Keratinocyte (primary cell): ENCODE measurements at regions not wholly inside any gene's neighbourhood (a gene's known extent, or its start where the extent isn't known, plus 50 kb on each side); places are given as distances from the start of the nearest gene placed in this dataset.

Experiments used
- DNase-seq: peaks from one replicate; pipeline ENCODE4 v3.0.0-alpha.2; 2011; ENCODE audit warnings: low read depth, missing footprints, low spot score
- FAIRE-seq: peaks from 2 replicates; lab custom pipeline; 2011; peaks lifted over from hg19 to GRCh38; lab: Jason Lieb, UNC
- H2AFZ ChIP-seq: 2 replicates; pipeline ENCODE4 v1.6.0; 2012; ENCODE audit warnings: low read length, control low read depth, inconsistent platforms; ENCODE audit not compliant: control insufficient read depth
- H3K27ac ChIP-seq: 2 replicates; pipeline ENCODE4 v1.5.1; 2011; ENCODE audit warnings: low read length; ENCODE audit not compliant: control insufficient read depth, insufficient read depth
- H3K27me3 ChIP-seq: 3 replicates; pipeline ENCODE4 v1.6.0; 2011; ENCODE audit warnings: low read length; ENCODE audit not compliant: control insufficient read depth, insufficient read depth; ENCODE audit errors: extremely low read depth
- H3K36me3 ChIP-seq, 2 experiments: 2 replicates in 1 of 2; 3 replicates in 1 of 2; pipeline ENCODE4 v1.5.1; 2011; ENCODE audit warnings: low read length in 2 of 2, mild to moderate bottlenecking in 1 of 2; ENCODE audit not compliant: control insufficient read depth in 2 of 2, insufficient read depth in 2 of 2; ENCODE audit errors: extremely low read depth in 1 of 2
- H3K4me1 ChIP-seq: 3 replicates; pipeline ENCODE4 v1.5.1; 2011; ENCODE audit warnings: low read length; ENCODE audit not compliant: control insufficient read depth, insufficient read depth; ENCODE audit errors: extremely low read depth
- H3K4me2 ChIP-seq: 3 replicates; pipeline ENCODE4 v1.6.0; 2011; ENCODE audit warnings: low read depth, low read length; ENCODE audit not compliant: control insufficient read depth, insufficient read depth; ENCODE audit errors: extremely low read depth
- H3K4me3 ChIP-seq, 3 experiments: fragments of 200-600 bp in 1 of 3; sonication (generic) in 1 of 3; 2 replicates in 2 of 3; 3 replicates in 1 of 3; pipeline ENCODE4 v1.5.1; 2011 to 2016; ENCODE audit warnings: low read length in 3 of 3, mild to moderate bottlenecking in 3 of 3, control low read depth in 2 of 3, inconsistent platforms in 1 of 3, low read depth in 1 of 3, mixed read lengths in 1 of 3, mixed run types in 1 of 3, moderate library complexity in 1 of 3; ENCODE audit not compliant: control insufficient read depth in 2 of 3, insufficient read depth in 2 of 3; ENCODE audit errors: extremely low read depth in 1 of 3
- H3K79me2 ChIP-seq: 2 replicates; pipeline ENCODE4 v1.6.0; 2012; ENCODE audit warnings: low read length; ENCODE audit not compliant: control insufficient read depth, insufficient read depth
- H3K9ac ChIP-seq: 3 replicates; pipeline ENCODE4 v1.6.0; 2011; ENCODE audit warnings: low read length; ENCODE audit not compliant: control insufficient read depth, insufficient read depth; ENCODE audit errors: extremely low read depth
- H3K9me1 ChIP-seq: 3 replicates; pipeline ENCODE4 v1.6.0; 2011; ENCODE audit warnings: low read length; ENCODE audit not compliant: control insufficient read depth, insufficient read depth; ENCODE audit errors: extremely low read depth
- H3K9me3 ChIP-seq: 2 replicates; pipeline ENCODE4 v1.5.1; 2012; ENCODE audit warnings: low read depth, low read length; ENCODE audit not compliant: control insufficient read depth
- H4K20me1 ChIP-seq: 3 replicates; pipeline ENCODE4 v1.6.0; 2011; ENCODE audit warnings: low read length; ENCODE audit not compliant: control insufficient read depth, insufficient read depth; ENCODE audit errors: extremely low read depth
- EZH2 ChIP-seq: IDR thresholded peaks from one replicate; pipeline ENCODE4 v1.6.1; 2012; ENCODE audit warnings: inconsistent platforms, mild to moderate bottlenecking, low read length, moderate library complexity
- dilution Hi-C: fragments of 300-500 bp; cut with MboI; formaldehyde crosslinking; loops from one replicate; pipeline ENCODE4 v1.7.0; 2020; ENCODE audit warnings: low sequenced_read_pairs; ENCODE audit not compliant: extremely low pct_ligation_motif_present
- TF ChIP-seq, protein P1 (sequence below), 3 experiments: IDR thresholded peaks in 1 of 3; conservative IDR thresholded peaks in 1 of 3; optimal IDR thresholded peaks in 1 of 3; 2 replicates in 2 of 3; 3 replicates in 1 of 3; pipeline versions ENCODE3 to v1.5.1; 2011; ENCODE audit warnings: low read length in 3 of 3, mild to moderate bottlenecking in 3 of 3, moderate library complexity in 2 of 3, control low read depth in 1 of 3, inconsistent platforms in 1 of 3; ENCODE audit not compliant: insufficient read depth in 2 of 3; ENCODE audit errors: extremely low read depth in 1 of 3

DNA sequence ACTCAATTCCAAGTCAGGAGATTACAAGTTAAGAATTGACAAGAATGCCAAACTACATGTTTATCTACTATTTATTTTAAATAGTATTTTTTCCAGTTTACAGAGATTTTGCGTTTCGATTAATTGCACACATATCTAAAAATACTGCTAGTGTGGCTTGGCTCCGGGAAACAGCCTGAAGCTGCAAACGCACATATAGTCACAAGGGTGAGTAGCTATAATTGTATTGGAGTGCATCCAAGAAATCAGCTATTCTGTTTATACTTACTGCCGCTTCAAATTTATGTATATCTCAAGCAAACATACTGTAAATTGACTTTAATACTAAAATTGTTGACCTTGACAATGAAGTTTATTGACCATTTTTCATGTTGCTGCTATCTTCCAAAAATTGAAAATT is 77.0 kb upstream of the PLSCR5 start:
- dilution Hi-C loops: no loop called here
- no peak overlapping the region for H3K27ac ChIP-seq
- DNase-seq: no peak
- H3K79me2 ChIP-seq: no peaks in the 10 kb centered on the region
- H3K27me3 ChIP-seq: no peaks in the 10 kb centered on the region
- H3K4me1 ChIP-seq: no peaks in the 10 kb centered on the region
- no peaks in the 10 kb centered on the region for H3K9me3 ChIP-seq
- H2AFZ ChIP-seq: no peak overlapping the region
- no peaks in the 10 kb centered on the region for H3K36me3 ChIP-seq
- H3K9ac ChIP-seq: no peak overlapping the region
- H3K4me3 ChIP-seq: no peak overlapping the region
- no peaks in the 10 kb centered on the region for H3K9me1 ChIP-seq
- no peak for FAIRE-seq
- H3K4me2 ChIP-seq: no peak overlapping the region
- H4K20me1 ChIP-seq: no peaks in the 10 kb centered on the region
- TF ChIP-seq, protein P1, sequence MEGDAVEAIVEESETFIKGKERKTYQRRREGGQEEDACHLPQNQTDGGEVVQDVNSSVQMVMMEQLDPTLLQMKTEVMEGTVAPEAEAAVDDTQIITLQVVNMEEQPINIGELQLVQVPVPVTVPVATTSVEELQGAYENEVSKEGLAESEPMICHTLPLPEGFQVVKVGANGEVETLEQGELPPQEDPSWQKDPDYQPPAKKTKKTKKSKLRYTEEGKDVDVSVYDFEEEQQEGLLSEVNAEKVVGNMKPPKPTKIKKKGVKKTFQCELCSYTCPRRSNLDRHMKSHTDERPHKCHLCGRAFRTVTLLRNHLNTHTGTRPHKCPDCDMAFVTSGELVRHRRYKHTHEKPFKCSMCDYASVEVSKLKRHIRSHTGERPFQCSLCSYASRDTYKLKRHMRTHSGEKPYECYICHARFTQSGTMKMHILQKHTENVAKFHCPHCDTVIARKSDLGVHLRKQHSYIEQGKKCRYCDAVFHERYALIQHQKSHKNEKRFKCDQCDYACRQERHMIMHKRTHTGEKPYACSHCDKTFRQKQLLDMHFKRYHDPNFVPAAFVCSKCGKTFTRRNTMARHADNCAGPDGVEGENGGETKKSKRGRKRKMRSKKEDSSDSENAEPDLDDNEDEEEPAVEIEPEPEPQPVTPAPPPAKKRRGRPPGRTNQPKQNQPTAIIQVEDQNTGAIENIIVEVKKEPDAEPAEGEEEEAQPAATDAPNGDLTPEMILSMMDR (optimal IDR thresholded peaks at IDR 0.05 in 1 of 3, IDR thresholded peaks at IDR 0.05 in 1 of 3, conservative IDR thresholded peaks at IDR 0.05 in 1 of 3; ENCODE audit: extremely low read depth in 1 of 3, insufficient read depth in 2 of 3, low read length in 3 of 3): no peak
- TF ChIP-seq EZH2: no peak

DNA sequence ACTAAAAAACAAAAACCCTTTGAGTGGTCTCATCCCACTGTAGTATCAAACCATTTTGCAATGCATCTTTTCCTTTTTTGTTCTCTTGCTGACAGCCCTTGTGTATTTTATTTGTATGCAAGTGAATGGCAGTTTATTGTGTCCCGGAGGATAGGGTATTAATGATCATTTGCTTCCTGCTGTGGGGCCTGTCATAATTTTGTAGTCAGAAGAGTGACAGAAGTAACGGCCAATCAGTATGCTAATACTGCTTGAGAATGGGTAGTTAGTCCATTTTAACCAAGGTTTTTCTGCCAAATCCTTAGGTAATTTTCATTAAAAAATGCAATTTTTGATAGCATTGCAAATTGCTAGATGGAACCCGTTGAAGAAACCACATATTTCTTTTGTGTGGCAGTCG is 75.5 kb upstream of the PLSCR5 start:
- H3K9me1 ChIP-seq: no peaks in the 10 kb centered on the region
- H3K4me2 ChIP-seq: no peak overlapping the region
- no peaks in the 10 kb centered on the region for H3K4me1 ChIP-seq
- H4K20me1 ChIP-seq: no peaks in the 10 kb centered on the region
- TF ChIP-seq EZH2: no peak
- TF ChIP-seq, protein P1 (optimal IDR thresholded peaks at IDR 0.05 in 1 of 3, IDR thresholded peaks at IDR 0.05 in 1 of 3, conservative IDR thresholded peaks at IDR 0.05 in 1 of 3; ENCODE audit: extremely low read depth in 1 of 3, insufficient read depth in 2 of 3, low read length in 3 of 3): no peak
- H3K9me3 ChIP-seq: no peaks in the 10 kb centered on the region
- DNase-seq (no peak), FAIRE-seq (no peak)
- no peaks in the 10 kb centered on the region for H3K79me2 ChIP-seq
- no peaks in the 10 kb centered on the region for H3K36me3 ChIP-seq
- dilution Hi-C loops: no loop called here
- no peak overlapping the region for H3K4me3 ChIP-seq
- no peaks in the 10 kb centered on the region for H3K27me3 ChIP-seq
- no peak overlapping the region for H2AFZ ChIP-seq
- no peak overlapping the region for H3K27ac ChIP-seq
- no peak overlapping the region for H3K9ac ChIP-seq
